Right ventricle myocardium inferior (tissue), 1 donor: ENCODE measurements at regions not wholly inside any gene's neighbourhood (a gene's known extent, or its start where the extent isn't known, plus 50 kb on each side); places are given as distances from the start of the nearest gene placed in this dataset.

Experiments
- ATAC-seq: fragments of 200-7000 bp; cut with Tn5 transposase; one replicate; pipeline ENCODE4 v1.9.1; 2020; ENCODE audit warnings: mild to moderate bottlenecking, moderate library complexity
- DNase-seq: peaks from one replicate; pipeline ENCODE4 v3.0.0; 2021; ENCODE audit errors: missing footprints
- intact Hi-C: fragments of 100-400 bp; cut with DNase I; formaldehyde crosslinking; loops from one replicate; pipeline ENCODE4 v1.11.0; 2022
- donor health status: DM: no; HTN: yes; CAD: no; lungs with severe emphysema.

- intact Hi-C loops: no loop called here
- no peak for DNase-seq
- no peak for ATAC-seq
These were observed 1098.1 kb upstream of the NCAM2 start for GRCh38 chr21:19900149-19900548.

GRCh38 chr21:19908390-19908789, 1089.8 kb upstream of the NCAM2 start:
- DNase-seq: no peak
- intact Hi-C loops: no loop called here
- no peak for ATAC-seq

DNA sequence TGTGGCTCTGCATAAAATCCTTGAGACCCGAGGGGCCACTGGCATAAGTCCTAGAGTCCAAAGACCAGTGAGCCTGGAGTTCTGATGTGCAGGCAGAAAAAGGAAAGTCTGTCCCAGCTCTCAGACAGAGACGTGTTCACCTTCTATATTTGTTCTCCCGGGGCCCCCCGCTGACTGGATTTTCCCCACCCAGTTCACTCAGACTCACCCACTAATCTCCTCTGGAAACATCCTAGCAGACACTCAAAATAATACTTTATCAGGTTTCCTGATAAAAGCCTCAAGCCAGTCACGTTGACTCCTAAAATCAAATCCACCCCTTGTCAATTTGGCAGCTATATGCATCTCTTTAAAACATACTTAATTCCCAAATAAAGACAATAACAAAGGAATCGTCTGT, 1084.2 kb upstream of the NCAM2 start:
- DNase-seq (no peak), ATAC-seq (no peak)
- intact Hi-C loops: no loop called here

GRCh38 chr21:19921211-19921610, 1077.0 kb upstream of the NCAM2 start:
- intact Hi-C loops: no loop called here
- DNase-seq: no peak
- ATAC-seq: no peak

DNA sequence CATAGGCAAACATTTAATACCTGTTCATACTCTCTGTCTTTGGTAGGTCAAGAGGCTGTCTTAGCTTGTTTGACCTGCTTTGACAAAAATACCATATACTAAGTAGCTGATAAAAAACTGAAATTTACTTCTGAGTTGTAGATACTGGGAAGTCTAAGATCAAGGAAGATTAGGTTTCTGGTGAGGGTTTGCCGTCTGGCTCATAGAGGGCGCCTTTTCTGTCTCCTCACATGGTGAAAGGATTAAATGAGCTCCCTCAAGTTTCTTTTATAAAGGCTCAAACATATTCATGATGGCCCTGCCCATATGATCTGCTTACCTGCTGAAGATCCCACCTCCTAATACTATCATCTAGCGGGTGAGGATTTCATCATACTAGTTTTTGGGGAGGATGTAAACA, 1076.1 kb upstream of the NCAM2 start:
- ATAC-seq: no peak
- DNase-seq: no peak
- intact Hi-C loops: no loop called here

GRCh38 chr21:19935467-19935866, 1062.7 kb upstream of the NCAM2 start:
- no peak for DNase-seq
- intact Hi-C loops: no loop called here

GRCh38 chr21:19937619-19938018, 1060.6 kb upstream of the NCAM2 start:
- ATAC-seq: no peak
- DNase-seq: no peak
- intact Hi-C loops: no loop called here

More at GRCh38 chr21:19935467-19935866, 1062.7 kb upstream of the NCAM2 start:
- no peak for ATAC-seq

DNA sequence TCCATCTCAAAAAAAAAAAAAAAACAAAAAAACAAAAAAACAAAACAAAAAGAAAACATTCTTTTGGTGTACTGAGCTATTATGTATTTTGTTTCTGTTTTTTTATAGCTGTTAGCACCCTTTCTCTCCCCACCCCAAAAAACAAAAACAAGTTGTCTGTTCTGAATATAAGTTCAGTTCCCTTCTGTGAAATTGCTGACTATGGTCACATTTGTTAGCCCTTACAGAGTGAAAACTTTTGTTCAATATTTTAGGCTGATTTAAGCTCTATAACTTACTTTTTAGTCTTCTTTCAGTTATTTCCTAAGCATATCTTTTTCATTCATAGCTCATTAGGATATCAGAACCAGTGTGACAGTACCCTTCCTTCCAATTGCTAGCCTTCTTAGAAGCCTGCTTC, 1056.6 kb upstream of the NCAM2 start:
- intact Hi-C loops: no loop called here
- ATAC-seq (no peak), DNase-seq (no peak)

DNA sequence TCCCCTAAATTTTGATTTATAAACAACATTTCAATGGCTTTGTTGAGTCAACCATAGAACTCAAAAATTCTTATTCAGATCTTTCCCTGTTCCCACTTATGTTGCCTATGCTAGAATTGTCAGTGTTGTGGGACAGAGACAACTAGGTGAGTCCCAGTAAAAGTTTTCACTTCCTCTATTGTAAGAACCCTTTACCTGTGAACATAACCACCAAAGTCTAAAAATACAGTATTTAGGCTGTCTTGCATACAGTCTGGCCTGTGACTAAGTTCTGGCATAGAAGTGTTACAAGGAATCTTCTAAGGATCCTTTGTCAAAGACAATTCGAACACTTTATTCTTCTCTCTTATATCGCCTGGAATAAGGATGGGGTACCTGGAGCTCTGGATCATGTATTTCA, 1047.9 kb upstream of the NCAM2 start:
- ATAC-seq (no peak), DNase-seq (no peak)
- intact Hi-C loops: no loop called here

DNA sequence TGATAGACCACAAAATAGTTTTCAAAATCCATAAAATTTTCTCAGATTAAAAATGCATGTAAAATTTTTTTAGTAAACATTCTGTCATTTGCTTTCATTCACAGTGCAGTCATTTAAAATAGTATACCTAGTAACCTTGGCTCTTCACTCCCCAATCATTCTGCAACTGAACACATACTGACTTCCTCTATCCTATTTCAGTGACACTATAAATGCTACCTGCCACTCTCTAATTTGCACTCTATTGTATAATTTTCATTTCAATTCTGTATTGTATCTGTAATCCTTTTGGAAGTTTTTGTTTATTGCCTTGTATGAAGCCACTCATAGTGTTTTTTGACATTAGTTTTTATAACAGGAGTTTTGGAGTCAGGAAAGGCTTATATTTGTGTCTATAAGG, 1029.1 kb upstream of the NCAM2 start:
- intact Hi-C loops: no loop called here
- DNase-seq (no peak), ATAC-seq (no peak)

GRCh38 chr21:19981938-19982337, 1016.3 kb upstream of the NCAM2 start:
- ATAC-seq: no peak
- intact Hi-C loops: no loop called here
- DNase-seq: no peak

DNA sequence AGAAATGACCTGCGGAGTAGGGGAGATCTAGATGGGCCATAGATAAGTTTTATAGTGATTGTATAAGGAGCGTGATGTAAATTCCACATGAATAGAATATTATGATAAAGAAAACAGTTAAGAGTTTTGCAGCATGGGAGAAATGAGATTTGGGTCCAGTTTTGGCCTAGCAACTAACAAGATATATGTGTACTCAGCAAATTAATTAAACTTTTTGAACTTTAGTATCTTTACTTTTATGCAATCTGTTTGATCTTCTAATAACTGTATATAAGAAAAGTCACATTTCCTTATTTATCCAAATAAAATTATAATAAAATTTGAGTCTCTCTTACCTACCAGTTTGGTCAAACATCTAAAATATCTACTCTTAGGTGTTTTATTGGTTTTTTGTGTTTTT, 1011.8 kb upstream of the NCAM2 start:
- ATAC-seq: no peak
- no peak for DNase-seq
- intact Hi-C loops: no loop called here

DNA sequence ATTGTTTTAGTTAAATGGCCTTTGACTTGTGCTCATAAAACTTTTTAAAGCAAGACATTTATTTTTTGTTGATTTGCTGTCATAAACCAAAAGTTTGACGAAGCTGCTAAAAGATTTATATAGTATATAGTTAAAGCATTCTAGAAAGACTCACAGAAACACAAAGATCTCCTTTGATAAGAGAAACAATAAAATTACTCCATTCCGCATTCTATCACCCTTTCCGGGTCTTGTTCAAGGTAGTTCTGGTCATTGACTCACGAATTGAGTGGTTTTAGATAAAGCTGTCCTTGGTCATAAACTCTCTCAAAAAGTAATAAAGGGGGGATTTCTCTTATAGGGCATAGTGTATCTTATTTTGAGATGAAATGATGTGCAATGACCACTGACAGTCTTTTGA, 1010.5 kb upstream of the NCAM2 start:
- no peak for ATAC-seq
- intact Hi-C loops: no loop called here
- DNase-seq: no peak

GRCh38 chr21:19992540-19992939, 1005.7 kb upstream of the NCAM2 start:
- no peak for DNase-seq
- ATAC-seq: no peak
- intact Hi-C loops: no loop called here

- DNase-seq (no peak), ATAC-seq (no peak)
- intact Hi-C loops: no loop called here
These were observed 1004.9 kb upstream of the NCAM2 start for GRCh38 chr21:19993268-19993667.

GRCh38 chr21:19995253-19995652, 1003.0 kb upstream of the NCAM2 start:
- ATAC-seq: no peak
- intact Hi-C loops: no loop called here

DNA sequence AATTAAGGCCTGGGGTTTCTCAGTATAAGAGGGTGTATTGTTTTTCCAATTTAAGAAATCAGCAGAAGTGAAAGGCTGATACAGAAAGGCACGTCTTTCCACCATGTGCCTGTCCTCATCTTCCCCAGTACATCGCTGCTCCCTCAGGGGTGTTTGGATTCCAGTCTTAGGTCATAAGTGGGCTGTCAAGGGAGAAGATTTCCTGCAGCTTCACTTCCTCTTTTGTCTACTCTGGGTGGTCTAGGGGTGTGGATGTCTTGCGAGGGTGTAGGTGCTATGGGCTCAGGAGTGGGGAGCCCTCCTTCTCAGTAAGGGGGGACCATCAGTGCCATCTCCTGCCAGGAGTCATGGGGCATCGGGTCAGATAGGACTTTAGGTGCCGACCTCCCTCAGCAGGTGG, 999.8 kb upstream of the NCAM2 start:
- intact Hi-C loops: no loop called here
- ATAC-seq (no peak), DNase-seq (no peak)

More at GRCh38 chr21:19995253-19995652, 1003.0 kb upstream of the NCAM2 start:
- no peak for DNase-seq

DNA sequence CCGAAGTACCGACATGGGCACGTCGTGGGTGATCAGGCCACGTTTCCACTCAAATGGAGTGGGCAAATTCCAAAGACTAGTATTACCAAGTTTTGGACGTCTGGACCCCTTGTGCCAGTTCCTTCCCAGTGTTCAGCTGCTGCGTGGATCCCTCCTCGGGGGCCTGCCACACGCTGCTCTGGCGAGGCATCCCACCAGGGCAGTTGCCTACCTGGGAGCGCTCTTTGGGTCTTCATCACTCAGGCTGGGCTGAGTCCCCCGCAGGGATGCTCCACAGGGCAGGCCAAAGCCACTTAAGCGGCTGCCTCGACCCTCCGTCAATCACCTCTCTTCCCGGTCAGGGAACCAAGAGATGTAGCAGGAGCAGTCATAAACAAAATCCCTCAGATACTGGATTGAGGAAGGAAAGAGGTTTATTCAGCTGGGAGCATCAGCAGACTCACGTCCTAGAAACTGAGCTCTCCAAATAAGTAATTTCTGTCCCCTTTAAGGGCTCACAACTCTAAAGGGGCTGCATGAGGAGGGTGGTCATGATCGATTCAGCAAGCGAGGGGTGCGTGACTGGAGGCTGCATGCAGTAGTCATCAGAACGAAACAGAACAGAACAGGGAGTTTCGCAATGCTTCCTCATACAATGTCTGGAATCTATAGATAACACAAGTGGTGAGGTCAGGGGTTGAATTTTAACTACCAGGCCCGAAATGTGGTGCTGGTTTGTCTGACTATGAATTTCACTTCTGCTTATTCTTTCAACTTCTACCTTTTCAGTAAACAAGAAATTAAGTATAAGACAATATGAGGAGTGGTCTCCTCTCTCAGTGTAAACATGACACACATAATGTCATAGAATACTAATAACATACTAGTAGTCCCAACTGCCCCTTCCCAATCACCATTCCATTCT, 998.6 kb upstream of the NCAM2 start:
- DNase-seq (no peak), ATAC-seq (no peak)
- intact Hi-C loops: no loop called here

DNA sequence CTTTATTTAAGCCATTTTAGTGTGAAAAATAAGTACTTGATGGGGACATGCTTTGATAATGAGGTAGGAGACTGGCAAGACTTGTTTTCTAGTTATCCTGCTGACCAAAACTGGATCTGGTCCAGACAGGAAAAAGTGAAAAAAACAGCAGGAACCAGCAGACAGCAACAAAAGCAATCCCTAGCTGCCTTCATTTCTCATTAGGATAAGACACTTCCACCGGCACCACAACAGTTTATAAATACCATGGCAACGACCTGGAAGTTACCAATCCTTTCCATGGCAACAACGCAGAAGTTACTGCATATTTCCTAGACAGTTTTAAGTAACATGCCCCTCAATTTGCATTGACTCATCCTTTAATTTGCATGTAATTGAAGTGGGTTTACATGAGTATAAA, 993.8 kb upstream of the NCAM2 start:
- ATAC-seq (no peak), DNase-seq (no peak)
- intact Hi-C loops: no loop called here

DNA sequence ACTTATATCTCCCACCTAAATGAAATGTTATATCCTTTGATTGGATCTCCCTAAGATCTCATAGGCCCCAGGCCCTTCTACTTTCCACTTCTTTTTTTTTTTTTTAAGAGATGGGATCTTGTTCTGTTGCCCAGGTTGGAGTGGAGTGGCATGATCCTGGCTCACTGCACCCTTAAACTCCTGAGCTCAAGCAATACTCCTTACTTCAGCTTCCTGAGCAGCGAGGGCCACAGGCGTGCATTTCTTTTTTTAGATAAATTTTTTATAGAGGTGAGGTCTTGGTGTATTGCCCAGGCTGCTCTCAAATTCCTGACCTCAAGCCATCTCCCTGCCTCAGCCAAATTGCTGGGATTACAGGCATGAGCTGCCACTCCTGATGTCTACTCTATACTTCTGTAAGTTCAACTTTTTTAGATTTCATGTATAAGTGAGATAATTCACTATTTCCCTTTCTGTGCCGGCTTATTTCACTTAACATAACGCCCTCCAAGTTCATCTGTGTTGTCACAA, 987.5 kb upstream of the NCAM2 start:
- no peak for DNase-seq
- intact Hi-C loops: no loop called here
- ATAC-seq: peak; percentile 77

- no peak for DNase-seq
- intact Hi-C loops: no loop called here
- no peak for ATAC-seq
These were observed 984.4 kb upstream of the NCAM2 start for GRCh38 chr21:20013851-20014250.
